ENCODE measurements at regions not wholly inside any gene's neighbourhood (a gene's known extent, or its start where the extent isn't known, plus 50 kb on each side); places are given as distances from the start of the nearest gene placed in this dataset.

- TF ChIP-seq, protein P1, sequence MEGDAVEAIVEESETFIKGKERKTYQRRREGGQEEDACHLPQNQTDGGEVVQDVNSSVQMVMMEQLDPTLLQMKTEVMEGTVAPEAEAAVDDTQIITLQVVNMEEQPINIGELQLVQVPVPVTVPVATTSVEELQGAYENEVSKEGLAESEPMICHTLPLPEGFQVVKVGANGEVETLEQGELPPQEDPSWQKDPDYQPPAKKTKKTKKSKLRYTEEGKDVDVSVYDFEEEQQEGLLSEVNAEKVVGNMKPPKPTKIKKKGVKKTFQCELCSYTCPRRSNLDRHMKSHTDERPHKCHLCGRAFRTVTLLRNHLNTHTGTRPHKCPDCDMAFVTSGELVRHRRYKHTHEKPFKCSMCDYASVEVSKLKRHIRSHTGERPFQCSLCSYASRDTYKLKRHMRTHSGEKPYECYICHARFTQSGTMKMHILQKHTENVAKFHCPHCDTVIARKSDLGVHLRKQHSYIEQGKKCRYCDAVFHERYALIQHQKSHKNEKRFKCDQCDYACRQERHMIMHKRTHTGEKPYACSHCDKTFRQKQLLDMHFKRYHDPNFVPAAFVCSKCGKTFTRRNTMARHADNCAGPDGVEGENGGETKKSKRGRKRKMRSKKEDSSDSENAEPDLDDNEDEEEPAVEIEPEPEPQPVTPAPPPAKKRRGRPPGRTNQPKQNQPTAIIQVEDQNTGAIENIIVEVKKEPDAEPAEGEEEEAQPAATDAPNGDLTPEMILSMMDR (IDR thresholded peaks at IDR 0.05; ENCODE audit: insufficient read depth, low read length, severe bottlenecking) = no peak
- DNase-seq (ENCODE audit: low read depth) = no peak
- no peak overlapping the region for H3K4me3 ChIP-seq (ENCODE audit: low read depth, low read length)
- no peaks in the 10 kb centered on the region for H3K36me3 ChIP-seq (ENCODE audit: control insufficient read depth, insufficient read depth, low read length)
- no peaks in the 10 kb centered on the region for H3K27me3 ChIP-seq (ENCODE audit: control insufficient read depth, insufficient read depth, low read length)
- FAIRE-seq = no peak
Observed at GRCh38 chr9:119611565-119611964, 242.3 kb upstream of the BRINP1 start.

DNA sequence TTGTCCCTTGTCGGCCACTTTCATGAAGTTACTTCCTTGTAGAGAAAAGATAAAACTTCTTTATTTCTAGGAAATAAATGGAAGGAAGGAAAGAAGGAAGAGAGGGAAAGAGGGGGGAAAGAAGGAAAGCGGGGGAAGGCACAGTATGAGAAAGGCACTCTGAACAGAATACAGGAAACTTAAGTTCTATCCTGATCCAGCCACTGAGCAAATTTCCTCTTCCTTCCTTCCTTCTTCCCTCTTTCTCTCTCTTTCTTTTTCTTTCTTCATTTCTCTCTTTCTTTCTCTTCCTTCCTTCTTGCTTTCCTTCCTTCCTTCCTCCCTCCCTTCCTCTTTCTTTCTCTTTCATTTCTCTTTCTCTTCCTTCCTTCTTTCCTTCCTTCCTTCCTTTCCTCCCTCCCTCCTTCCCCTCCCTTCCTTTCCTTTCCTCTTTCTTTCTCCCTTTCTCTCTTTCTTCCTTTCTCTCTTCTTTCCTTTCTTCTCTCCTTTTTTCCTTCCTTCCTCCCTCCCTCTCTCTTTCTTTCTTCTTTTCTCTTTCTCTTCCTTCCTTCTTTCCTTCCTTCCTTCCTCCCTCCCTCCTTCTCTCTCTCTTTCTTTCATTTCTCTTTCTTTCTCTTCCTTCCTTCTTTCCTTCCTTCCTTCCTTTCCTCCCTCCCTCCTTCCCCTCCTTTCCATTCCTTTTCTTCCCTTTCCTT, 240.2 kb upstream of the BRINP1 start:
- TF ChIP-seq, protein P1 (IDR thresholded peaks at IDR 0.05; ENCODE audit: insufficient read depth, low read length, severe bottlenecking) = no peak
- DNase-seq (ENCODE audit: low read depth) = no peak
- H3K36me3 ChIP-seq (ENCODE audit: control insufficient read depth, insufficient read depth, low read length) = no peaks in the 10 kb centered on the region
- H3K27me3 ChIP-seq (ENCODE audit: control insufficient read depth, insufficient read depth, low read length) = no peaks in the 10 kb centered on the region
- no peak overlapping the region for H3K4me3 ChIP-seq (ENCODE audit: low read depth, low read length)
- no peak for FAIRE-seq

GRCh38 chr9:119601632-119602031, 232.4 kb upstream of the BRINP1 start:
- TF ChIP-seq, protein P1 (IDR thresholded peaks at IDR 0.05; ENCODE audit: insufficient read depth, low read length, severe bottlenecking) = no peak
- DNase-seq (ENCODE audit: low read depth) (no peak), FAIRE-seq (no peak)
- Histone ChIP-seq H3K27me3 (ENCODE audit: control insufficient read depth, insufficient read depth, low read length) (no peaks in the 10 kb centered on the region), H3K4me3 (ENCODE audit: low read depth, low read length) (no peak overlapping the region), H3K36me3 (ENCODE audit: control insufficient read depth, insufficient read depth, low read length) (no peaks in the 10 kb centered on the region)

- H3K4me3 ChIP-seq (ENCODE audit: low read depth, low read length) = no peak overlapping the region
- H3K36me3 ChIP-seq (ENCODE audit: control insufficient read depth, insufficient read depth, low read length) = no peaks in the 10 kb centered on the region
- FAIRE-seq (no peak), DNase-seq (ENCODE audit: low read depth) (no peak)
- no peaks in the 10 kb centered on the region for H3K27me3 ChIP-seq (ENCODE audit: control insufficient read depth, insufficient read depth, low read length)
- TF ChIP-seq, protein P1 (IDR thresholded peaks at IDR 0.05; ENCODE audit: insufficient read depth, low read length, severe bottlenecking) = no peak
Observed at GRCh38 chr9:119597499-119597898, 228.3 kb upstream of the BRINP1 start.

DNA sequence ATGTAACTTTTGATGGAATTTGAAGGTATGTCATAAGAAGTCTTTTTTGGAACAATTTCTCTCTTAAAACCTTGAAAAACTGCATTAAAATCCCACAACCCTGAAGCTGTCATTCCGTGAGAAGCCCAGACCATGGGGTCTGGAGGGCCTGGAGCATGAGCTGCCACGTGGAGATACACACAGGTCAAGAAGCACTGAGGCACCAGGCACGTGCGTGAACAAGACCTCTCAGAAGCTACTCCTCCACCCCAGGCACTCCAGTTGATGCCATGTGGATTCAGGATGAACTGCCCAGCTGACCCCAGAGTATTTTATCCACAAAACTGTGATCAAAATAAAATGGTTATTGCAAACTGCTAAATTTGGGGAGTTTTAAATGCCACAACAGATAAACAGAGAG, 227.5 kb upstream of the BRINP1 start:
- TF ChIP-seq, protein P1 (IDR thresholded peaks at IDR 0.05; ENCODE audit: insufficient read depth, low read length, severe bottlenecking) = no peak
- FAIRE-seq = no peak
- no peaks in the 10 kb centered on the region for H3K27me3 ChIP-seq (ENCODE audit: control insufficient read depth, insufficient read depth, low read length)
- no peaks in the 10 kb centered on the region for H3K36me3 ChIP-seq (ENCODE audit: control insufficient read depth, insufficient read depth, low read length)
- no peak for DNase-seq (ENCODE audit: low read depth)
- no peak overlapping the region for H3K4me3 ChIP-seq (ENCODE audit: low read depth, low read length)

Data from bronchial epithelial cell (primary cell).